ENCODE measurements at regions not wholly inside any gene's neighbourhood (a gene's known extent, or its start where the extent isn't known, plus 50 kb on each side); places are given as distances from the start of the nearest gene placed in this dataset.

- TF ChIP-seq, protein P1, sequence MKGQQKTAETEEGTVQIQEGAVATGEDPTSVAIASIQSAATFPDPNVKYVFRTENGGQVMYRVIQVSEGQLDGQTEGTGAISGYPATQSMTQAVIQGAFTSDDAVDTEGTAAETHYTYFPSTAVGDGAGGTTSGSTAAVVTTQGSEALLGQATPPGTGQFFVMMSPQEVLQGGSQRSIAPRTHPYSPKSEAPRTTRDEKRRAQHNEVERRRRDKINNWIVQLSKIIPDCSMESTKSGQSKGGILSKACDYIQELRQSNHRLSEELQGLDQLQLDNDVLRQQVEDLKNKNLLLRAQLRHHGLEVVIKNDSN (IDR thresholded peaks at IDR 0.05) = no peak
- TF ChIP-seq TEAD4 (IDR thresholded peaks at IDR 0.05) (no peak), CREB1 (IDR thresholded peaks at IDR 0.05; ENCODE audit: low read depth) (no peak), RAD21 (IDR thresholded peaks at IDR 0.05; ENCODE audit: low read depth) (no peak), EGR1 (IDR thresholded peaks at IDR 0.05) (no peak)
- TF ChIP-seq, protein P2, sequence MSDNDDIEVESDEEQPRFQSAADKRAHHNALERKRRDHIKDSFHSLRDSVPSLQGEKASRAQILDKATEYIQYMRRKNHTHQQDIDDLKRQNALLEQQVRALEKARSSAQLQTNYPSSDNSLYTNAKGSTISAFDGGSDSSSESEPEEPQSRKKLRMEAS (IDR thresholded peaks at IDR 0.05) = no peak
These were observed 269.5 kb upstream of the FOXF1 start for GRCh38 chr16:86240716-86241363.

- TF ChIP-seq TEAD4 (IDR thresholded peaks at IDR 0.05) (no peak), NFIC (IDR thresholded peaks at IDR 0.05) (no peak), EP300 (IDR thresholded peaks at IDR 0.05; ENCODE audit: borderline replicate concordance) (no peak), TAF1 (IDR thresholded peaks at IDR 0.05; ENCODE audit: low read depth) (no peak), FOXM1 (IDR thresholded peaks at IDR 0.05; ENCODE audit: borderline replicate concordance, low read depth) (no peak), ZBTB7A (IDR thresholded peaks at IDR 0.05; ENCODE audit: low read depth) (no peak), CEBPB (IDR thresholded peaks at IDR 0.05) (no peak), EGR1 (IDR thresholded peaks at IDR 0.05) (no peak)
- TF ChIP-seq, protein P1 (IDR thresholded peaks at IDR 0.05) = no peak
These were observed 268.6 kb upstream of the FOXF1 start for GRCh38 chr16:86241681-86242080.

GRCh38 chr16:86242244-86243122 is 267.8 kb upstream of the FOXF1 start:
- TF ChIP-seq TEAD4 (IDR thresholded peaks at IDR 0.05) (no peak), TAF1 (IDR thresholded peaks at IDR 0.05; ENCODE audit: low read depth) (no peak), ZBTB7A (IDR thresholded peaks at IDR 0.05; ENCODE audit: low read depth) (no peak), TCF12 (IDR thresholded peaks at IDR 0.05; ENCODE audit: low read depth) (no peak), RAD21 (IDR thresholded peaks at IDR 0.05; ENCODE audit: low read depth) (no peak), REST (IDR thresholded peaks at IDR 0.05; ENCODE audit: low read depth) (no peak), CREB1 (IDR thresholded peaks at IDR 0.05; ENCODE audit: low read depth) (no peak), CEBPB (IDR thresholded peaks at IDR 0.05) (no peak), EGR1 (IDR thresholded peaks at IDR 0.05) (no peak), NFIC (IDR thresholded peaks at IDR 0.05) (no peak), FOXM1 (IDR thresholded peaks at IDR 0.05; ENCODE audit: borderline replicate concordance, low read depth) (no peak)
- TF ChIP-seq, protein P2 (IDR thresholded peaks at IDR 0.05) = no peak
- TF ChIP-seq, protein P1 (IDR thresholded peaks at IDR 0.05) = no peak

- no peak for TF ChIP-seq TAF1 (IDR thresholded peaks at IDR 0.05; ENCODE audit: low read depth)
These were observed 267.2 kb upstream of the FOXF1 start for GRCh38 chr16:86243123-86243473.

DNA sequence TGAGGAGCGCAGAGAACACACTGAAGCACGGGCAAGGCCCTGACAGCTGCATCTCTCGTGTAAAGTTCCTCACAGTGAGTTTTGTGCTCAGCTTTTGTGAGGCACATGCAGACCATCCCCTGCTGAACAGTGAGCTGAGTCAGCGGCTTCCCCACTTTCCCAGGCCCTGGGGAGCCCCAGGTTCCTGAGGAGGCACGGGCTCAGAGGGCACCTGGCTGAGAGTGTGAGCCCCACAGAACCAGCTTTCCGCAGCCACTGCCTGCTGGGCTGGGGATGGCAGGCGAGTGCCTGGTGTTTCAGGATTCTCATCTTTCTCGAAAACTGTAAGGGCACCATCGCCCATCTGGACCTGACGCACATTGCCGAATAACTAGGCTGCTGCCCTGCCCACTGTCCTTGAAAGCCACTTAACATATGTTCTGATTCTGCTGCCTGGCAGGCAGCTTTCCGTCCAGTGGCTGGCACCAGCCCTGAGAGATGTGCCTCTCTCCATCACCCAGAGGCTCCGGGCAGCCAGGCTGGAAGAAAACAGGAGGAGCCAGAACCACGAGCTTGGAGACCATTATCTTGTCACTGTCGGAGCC is 266.7 kb upstream of the FOXF1 start:
- TF ChIP-seq YY1 (IDR thresholded peaks at IDR 0.05; ENCODE audit: low read depth) (no peak), ZBTB7A (IDR thresholded peaks at IDR 0.05; ENCODE audit: low read depth) (no peak)

DNA sequence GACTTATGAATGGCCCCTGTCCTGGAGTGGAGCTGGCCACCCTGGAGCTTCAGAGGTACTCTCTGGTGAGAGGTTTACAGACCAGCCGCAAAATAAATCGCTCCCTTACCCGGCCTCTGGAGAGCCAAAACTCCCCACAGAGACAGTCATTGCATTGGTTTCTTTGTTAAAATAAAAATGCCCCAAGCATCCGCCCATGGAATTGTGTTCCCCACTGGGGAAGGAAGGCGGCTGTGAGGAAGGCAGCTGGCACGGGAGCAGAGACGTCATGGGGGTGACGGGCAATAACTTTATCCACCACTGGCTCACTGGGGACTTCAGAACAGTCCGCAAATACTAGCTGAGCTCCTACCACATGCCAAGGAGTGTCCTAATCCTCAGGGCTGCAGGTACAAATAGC is 266.2 kb upstream of the FOXF1 start:
- TF ChIP-seq TAF1 (IDR thresholded peaks at IDR 0.05; ENCODE audit: low read depth) (no peak), CEBPB (IDR thresholded peaks at IDR 0.05) (no peak), YY1 (IDR thresholded peaks at IDR 0.05; ENCODE audit: low read depth) (no peak), CREB1 (IDR thresholded peaks at IDR 0.05; ENCODE audit: low read depth) (no peak), EGR1 (IDR thresholded peaks at IDR 0.05) (no peak), EP300 (IDR thresholded peaks at IDR 0.05; ENCODE audit: borderline replicate concordance) (no peak), NFIC (IDR thresholded peaks at IDR 0.05) (no peak), FOXM1 (IDR thresholded peaks at IDR 0.05; ENCODE audit: borderline replicate concordance, low read depth) (no peak), TEAD4 (IDR thresholded peaks at IDR 0.05) (no peak), RAD21 (IDR thresholded peaks at IDR 0.05; ENCODE audit: low read depth) (no peak), TCF12 (IDR thresholded peaks at IDR 0.05; ENCODE audit: low read depth) (no peak), ZBTB7A (IDR thresholded peaks at IDR 0.05; ENCODE audit: low read depth) (no peak), REST (IDR thresholded peaks at IDR 0.05; ENCODE audit: low read depth) (no peak)
- TF ChIP-seq, protein P2 (IDR thresholded peaks at IDR 0.05) = no peak
- TF ChIP-seq, protein P1 (IDR thresholded peaks at IDR 0.05) = no peak

Data from Ishikawa (cell line).